ENCODE measurements at regions not wholly inside any gene's neighbourhood (a gene's known extent, or its start where the extent isn't known, plus 50 kb on each side); places are given as distances from the start of the nearest gene placed in this dataset.
"Not testable (repeated sequence)": the region's sequence is repeated elsewhere in the genome, so short reads cannot be mapped to it uniquely, and the experiment has no call there.

DNA sequence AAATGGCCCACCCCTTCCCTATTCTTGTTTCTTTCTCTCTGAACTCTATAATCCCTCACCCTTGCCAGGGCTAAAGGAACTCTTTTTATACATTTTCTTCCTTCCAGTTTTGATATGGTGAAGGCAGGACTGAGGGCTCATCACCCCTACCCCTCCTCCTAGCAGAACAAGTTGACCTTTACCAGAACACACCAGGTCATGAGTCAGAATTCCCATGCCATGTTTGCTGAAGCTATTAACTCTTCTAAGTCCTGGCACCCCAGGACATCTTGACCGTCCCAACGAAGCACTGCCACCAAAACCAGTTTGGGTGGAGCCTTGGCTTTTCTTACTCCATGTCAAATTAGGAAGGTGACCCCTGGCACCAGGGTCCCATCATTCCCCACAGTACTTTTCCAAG is 57.5 kb upstream of the DYNLT3 start:
- no peak for DNase-seq
- intact Hi-C loops (cut with DNase I), result no loop called here

GRCh38 chrX:37905436-37906147 is 58.2 kb upstream of the DYNLT3 start:
- intact Hi-C loops (cut with DNase I), result no loop called here
- peak in 40 of 42 donors; percentile 6 to 63 (median 36) for DNase-seq

- peak in 4 of 42 donors; percentile 4 to 19 (median 8) for DNase-seq
Measured at GRCh38 chrX:37906357-37906756, 59.0 kb upstream of the DYNLT3 start.

GRCh38 chrX:37910186-37910585 is 62.8 kb upstream of the DYNLT3 start:
- DNase-seq, result no peak
- intact Hi-C loops (cut with DNase I), result no loop called here

More at GRCh38 chrX:37906357-37906756, 59.0 kb upstream of the DYNLT3 start:
- intact Hi-C loops (cut with DNase I), result no loop called here

GRCh38 chrX:37912304-37912703 is 64.9 kb upstream of the DYNLT3 start:
- intact Hi-C loops (cut with DNase I), result no loop called here

GRCh38 chrX:37912777-37913176 is 65.4 kb upstream of the DYNLT3 start:
- DNase-seq, result no peak
- intact Hi-C loops (cut with DNase I), result no loop called here

More at GRCh38 chrX:37912304-37912703, 64.9 kb upstream of the DYNLT3 start:
- no peak for DNase-seq

GRCh38 chrX:37918168-37918567 is 70.8 kb upstream of the DYNLT3 start:
- no peak for DNase-seq
- intact Hi-C loops (cut with DNase I), result no loop called here

DNA sequence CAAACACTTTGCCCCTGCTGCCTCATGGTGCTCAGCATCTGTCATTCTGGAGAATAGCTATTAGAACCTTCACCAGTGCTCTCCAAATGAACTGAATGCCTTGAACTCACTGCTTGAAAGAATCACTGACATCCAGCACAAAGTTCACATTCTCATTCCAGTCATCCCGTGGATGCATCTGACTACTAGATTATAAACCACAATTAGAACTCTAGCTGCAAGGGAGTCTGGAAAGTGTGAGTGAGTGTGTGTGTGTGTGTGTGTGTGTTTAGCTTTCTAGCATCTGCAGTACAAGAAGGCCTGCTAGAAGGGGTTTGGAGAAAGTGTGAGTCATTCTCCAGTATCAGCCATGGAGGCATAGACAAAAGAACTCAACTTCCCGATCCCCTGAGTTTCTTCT is 71.3 kb upstream of the DYNLT3 start:
- DNase-seq, result no peak
- intact Hi-C loops (cut with DNase I), result no loop called here

GRCh38 chrX:37921758-37922157 is 74.4 kb upstream of the DYNLT3 start:
- no peak for DNase-seq
- intact Hi-C loops (cut with DNase I), result no loop called here

DNA sequence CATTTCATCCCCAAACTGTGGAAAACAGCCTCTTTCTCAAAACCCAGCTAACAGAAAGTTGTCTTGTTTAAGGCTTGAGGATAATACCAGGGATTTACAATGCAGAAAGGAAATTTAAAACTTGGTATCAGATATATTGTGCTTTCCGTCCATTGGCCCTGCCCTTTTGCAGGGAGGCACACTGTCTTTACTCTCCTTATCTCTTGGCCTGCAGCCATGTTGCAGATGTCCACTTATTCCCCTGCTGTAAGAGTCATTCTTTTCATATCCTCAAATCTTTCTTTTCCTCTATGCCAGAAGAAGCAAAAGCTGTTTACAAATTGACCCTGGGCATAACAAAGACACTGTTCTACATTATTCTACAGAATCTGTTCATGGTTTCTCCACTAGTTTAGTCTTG is 75.6 kb upstream of the DYNLT3 start:
- no peak for DNase-seq
- intact Hi-C loops (cut with DNase I), result no loop called here

- DNase-seq; intact Hi-C loops (cut with DNase I): not testable (repeated sequence)
Measured at GRCh38 chrX:37925761-37926160, 78.4 kb upstream of the DYNLT3 start.

GRCh38 chrX:37926700-37927099 is 79.3 kb upstream of the DYNLT3 start:
- DNase-seq, result no peak
- intact Hi-C loops (cut with DNase I), result no loop called here

GRCh38 chrX:37942170-37942569 is 64.2 kb upstream of the SYTL5 start:
- intact Hi-C loops (cut with DNase I), result no loop called here
- peak in 2 of 42 donors; percentile 2 to 4 for DNase-seq

DNA sequence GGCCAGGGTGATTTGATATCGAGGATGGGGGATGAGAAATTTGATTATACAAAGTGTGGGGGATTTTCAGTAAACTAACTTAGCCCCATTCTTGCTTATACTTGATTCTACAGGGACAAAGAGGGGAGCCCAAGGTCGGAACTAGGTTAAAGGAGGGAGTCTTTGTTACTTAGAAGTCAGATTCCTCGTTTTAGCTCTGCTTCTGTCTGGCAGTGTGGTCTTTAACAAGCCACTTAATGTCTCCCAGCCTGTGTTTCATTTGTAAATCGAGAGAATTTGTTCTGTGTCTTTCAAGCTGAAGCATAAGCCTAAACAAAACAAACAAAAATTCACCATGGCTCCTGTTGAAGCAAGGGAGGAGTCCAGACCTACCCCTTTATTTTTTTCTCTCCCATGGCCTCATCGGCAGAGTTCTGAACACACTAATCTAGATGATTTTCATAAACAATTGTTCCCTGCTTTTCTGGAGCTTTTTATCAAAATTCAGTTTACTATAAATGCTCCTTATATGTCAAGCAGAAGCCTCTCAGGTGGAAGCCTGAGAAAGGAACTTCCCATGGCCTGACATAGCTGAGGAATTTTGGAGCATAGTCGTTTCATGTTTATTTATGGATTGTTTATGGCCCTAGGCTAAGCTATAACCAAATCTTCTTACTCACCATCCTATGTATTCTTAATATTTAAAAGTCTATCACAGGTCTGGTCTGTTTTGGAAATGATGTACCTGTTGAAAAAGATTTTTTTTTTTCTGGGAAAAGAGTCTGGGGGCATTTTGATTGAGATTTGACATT is 62.6 kb upstream of the SYTL5 start:
- intact Hi-C loops (cut with DNase I), result no loop called here
- DNase-seq, result no peak

DNA sequence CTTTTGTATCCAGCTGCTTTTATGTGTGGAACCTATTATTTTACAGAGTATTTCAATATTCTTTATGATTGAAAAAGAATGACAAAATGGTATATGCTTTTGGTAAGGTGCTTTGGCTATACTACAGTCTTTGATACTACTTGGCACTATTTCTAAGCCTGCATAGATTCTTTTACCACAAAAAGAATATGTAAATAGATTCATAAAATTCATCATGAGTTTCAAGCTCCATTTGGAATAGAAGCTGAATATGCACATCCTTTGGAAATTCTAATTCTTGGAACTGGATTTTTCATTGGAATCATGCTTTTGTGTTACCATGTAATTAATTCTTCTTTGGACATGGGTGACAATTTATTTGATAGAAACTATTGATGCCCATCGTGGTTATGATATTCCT is 60.2 kb upstream of the SYTL5 start:
- no peak for DNase-seq
- intact Hi-C loops (cut with DNase I), result no loop called here

GRCh38 chrX:37955273-37955672 is 51.1 kb upstream of the SYTL5 start:
- intact Hi-C loops (cut with DNase I), result no loop called here
- no peak for DNase-seq

- DNase-seq, result no peak
- intact Hi-C loops (cut with DNase I), result no loop called here
Measured at GRCh38 chrX:37956223-37956622, 50.1 kb upstream of the SYTL5 start.
